T-cell (primary cell): ENCODE measurements at regions not wholly inside any gene's neighbourhood (a gene's known extent, or its start where the extent isn't known, plus 50 kb on each side); places are given as distances from the start of the nearest gene placed in this dataset.

Experiments
- ATAC-seq, 4 experiments: fragments of 200-7000 bp in 3 of 4; fragments of 150-1000 bp in 1 of 4; cut with Tn5 transposase; replicated peaks in 1 of 4; 1 replicate in 3 of 4; 2 replicates in 1 of 4; pipeline ENCODE4 v1.10.0; 2021; ENCODE audit warnings: moderate library complexity in 3 of 4, mild to moderate bottlenecking in 2 of 4, moderate number of reproducible peaks in 1 of 4
- CTCF ChIA-PET, 2 donors: fragments of 300-600 bp; sonication (Branson Sonifier 250); formaldehyde crosslinking; loops; one replicate each; lab custom pipeline; 2022; ENCODE audit warnings: antibody characterized with exemption in 2 of 2; lab: Charles Lee
- POLR2A ChIA-PET, 2 donors: fragments of 300-600 bp; sonication (Branson Sonifier 250); formaldehyde crosslinking; loops; one replicate each; lab custom pipeline; 2022; ENCODE audit warnings: antibody characterized with exemption in 2 of 2; lab: Charles Lee
- DNase-seq, 35 experiments: peaks; one replicate each; pipeline versions ENCODE4 v3.0.0 to v3.0.0-alpha.2; 2013 to 2023
- H3K27ac ChIP-seq: one replicate; pipeline ENCODE4 v1.5.1; 2013; ENCODE audit warnings: low read length
- H3K27me3 ChIP-seq, 2 experiments: replicated peaks in 1 of 2; 1 replicate in 1 of 2; 2 replicates in 1 of 2; pipeline versions ENCODE4 v1.6.1 to v1.7.0; 2013; ENCODE audit warnings: low read length in 1 of 2, mixed read lengths in 1 of 2; ENCODE audit not compliant: control insufficient read depth in 2 of 2, insufficient read depth in 2 of 2; ENCODE audit errors: extremely low read depth in 1 of 2
- H3K36me3 ChIP-seq, 2 donors: 1 replicate in 1 of 2; 2 replicates in 1 of 2; pipeline versions ENCODE4 v1.6.1 to v1.7.0; 2013; ENCODE audit warnings: low read length in 1 of 2; ENCODE audit not compliant: control insufficient read depth in 2 of 2, insufficient read depth in 1 of 2; ENCODE audit errors: extremely low read depth in 1 of 2
- H3K4me1 ChIP-seq, 2 experiments: 1 replicate in 1 of 2; 2 replicates in 1 of 2; pipeline versions ENCODE4 v1.6.1 to v1.7.0; 2013; ENCODE audit warnings: low read length in 2 of 2, mixed read lengths in 1 of 2; ENCODE audit not compliant: insufficient read depth in 2 of 2, control insufficient read depth in 1 of 2; ENCODE audit errors: extremely low read depth in 1 of 2
- H3K4me3 ChIP-seq, 2 donors: 1 replicate in 1 of 2; 2 replicates in 1 of 2; pipeline versions ENCODE4 v1.5.1 to v1.7.0; 2013; ENCODE audit warnings: mild to moderate bottlenecking in 2 of 2, low read length in 1 of 2, moderate library complexity in 1 of 2; ENCODE audit not compliant: control insufficient read depth in 1 of 2; ENCODE audit errors: extremely low read depth in 1 of 2
- H3K9me3 ChIP-seq: 2 replicates; pipeline ENCODE4 v1.7.0; 2013
- H3K27ac Mint-ChIP-seq, 2 donors: one replicate each; pipeline ENCODE4 v1.8.0; 2020 to 2021; ENCODE audit warnings: mild to moderate bottlenecking in 2 of 2, mixed read lengths in 2 of 2
- H3K27me3 Mint-ChIP-seq, 2 donors: one replicate each; pipeline ENCODE4 v1.8.0; 2021 to 2022; ENCODE audit warnings: mixed read lengths in 2 of 2
- H3K36me3 Mint-ChIP-seq: one replicate; pipeline ENCODE4 v1.8.0; 2021; ENCODE audit warnings: mixed read lengths
- H3K4me1 Mint-ChIP-seq, 3 donors: one replicate each; pipeline ENCODE4 v1.8.0; 2020 to 2022; ENCODE audit warnings: mixed read lengths in 3 of 3, mild to moderate bottlenecking in 1 of 3
- H3K4me3 Mint-ChIP-seq, 3 donors: one replicate each; pipeline ENCODE4 v1.8.0; 2020 to 2022; ENCODE audit warnings: mild to moderate bottlenecking in 3 of 3, mixed read lengths in 3 of 3, moderate library complexity in 3 of 3
- H3K9me3 Mint-ChIP-seq, 3 donors: one replicate each; pipeline ENCODE4 v1.8.0; 2020 to 2022; ENCODE audit warnings: mixed read lengths in 3 of 3
- WGBS: methylation state at CpG from one replicate; pipeline ENCODE4 v1.1.5; 2013; ENCODE audit warnings: missing lambda C conversion rate; ENCODE audit not compliant: insufficient coverage; 5-methylcytosine and 5-hydroxymethylcytosine counted together

GRCh38 chr1:201672685-201673084 lies 133.8 kb downstream of the NAV1 start:
- POLR2A ChIA-PET: no interaction called here
- DNase-seq: no peak

GRCh38 chr1:201673093-201673492 lies 134.2 kb downstream of the NAV1 start:
- 44% methylated on average over 2 of the region's 9 CpGs for WGBS
- POLR2A ChIA-PET: no interaction called here

More at GRCh38 chr1:201672685-201673084, 133.8 kb downstream of the NAV1 start:
- H3K4me3 ChIP-seq: no peak overlapping the region
- no peak overlapping the region for H3K27ac ChIP-seq
- no peak for ATAC-seq
- Mint-ChIP-seq H3K27ac (no peak overlapping the region), H3K27me3 (peaks cover 0 to 9% of the 10 kb centered on the region in 2 donors), H3K4me1 (peaks cover 2 to 6% (median 2%) of the 10 kb centered on the region in 3 donors), H3K36me3 (no peaks in the 10 kb centered on the region), H3K4me3 (no peak overlapping the region), H3K9me3 (no peaks in the 10 kb centered on the region)
- peaks cover 0 to 19% of the 10 kb centered on the region in 2 experiments for H3K27me3 ChIP-seq
- 84% methylated on average over 6 of the region's 8 CpGs for WGBS
- H3K4me1 ChIP-seq: no peaks in the 10 kb centered on the region
- CTCF ChIA-PET: no interaction called here
- no peaks in the 10 kb centered on the region for H3K36me3 ChIP-seq
- no peaks in the 10 kb centered on the region for H3K9me3 ChIP-seq

GRCh38 chr1:201673915-201674314 lies 135.0 kb downstream of the NAV1 start:
- H3K4me1 Mint-ChIP-seq: peaks cover 2 to 6% (median 2%) of the 10 kb centered on the region in 3 donors
- WGBS: 80% methylated on average over 4 of the region's 5 CpGs
- no peaks in the 10 kb centered on the region for H3K9me3 Mint-ChIP-seq
- Histone ChIP-seq H3K27ac (no peak overlapping the region), H3K27me3 (peaks cover 0 to 12% of the 10 kb centered on the region in 2 experiments), H3K4me3 (no peak overlapping the region), H3K9me3 (no peaks in the 10 kb centered on the region), H3K36me3 (no peaks in the 10 kb centered on the region), H3K4me1 (no peaks in the 10 kb centered on the region)
- ChIA-PET POLR2A (no interaction called here), CTCF (no interaction called here)
- H3K4me3 Mint-ChIP-seq: no peak overlapping the region
- H3K27ac Mint-ChIP-seq: no peak overlapping the region
- H3K27me3 Mint-ChIP-seq: peaks cover 0 to 7% of the 10 kb centered on the region in 2 donors
- H3K36me3 Mint-ChIP-seq: no peaks in the 10 kb centered on the region
- ATAC-seq (no peak), DNase-seq (no peak)

More at GRCh38 chr1:201673093-201673492, 134.2 kb downstream of the NAV1 start:
- H3K27me3 ChIP-seq: peaks cover 0 to 15% of the 10 kb centered on the region in 2 experiments
- Mint-ChIP-seq H3K36me3 (no peaks in the 10 kb centered on the region), H3K4me1 (peaks cover 2 to 6% (median 2%) of the 10 kb centered on the region in 3 donors), H3K27ac (no peak overlapping the region), H3K9me3 (no peaks in the 10 kb centered on the region), H3K27me3 (peaks cover 0 to 9% of the 10 kb centered on the region in 2 donors), H3K4me3 (no peak overlapping the region)
- no peak overlapping the region for H3K4me3 ChIP-seq
- no peaks in the 10 kb centered on the region for H3K4me1 ChIP-seq
- no peak for DNase-seq
- H3K9me3 ChIP-seq: no peaks in the 10 kb centered on the region
- no peaks in the 10 kb centered on the region for H3K36me3 ChIP-seq
- no peak for ATAC-seq
- CTCF ChIA-PET: no interaction called here
- no peak overlapping the region for H3K27ac ChIP-seq

GRCh38 chr1:201675143-201675542 lies 136.2 kb downstream of the NAV1 start:
- ChIA-PET POLR2A (no interaction called here), CTCF (no interaction called here)
- no peak overlapping the region for H3K4me3 ChIP-seq
- peaks cover 0 to 13% of the 10 kb centered on the region in 2 experiments for H3K27me3 ChIP-seq
- H3K36me3 ChIP-seq: no peaks in the 10 kb centered on the region
- peaks cover 2% of the 10 kb centered on the region for H3K36me3 Mint-ChIP-seq
- H3K4me1 Mint-ChIP-seq: peaks cover 2 to 6% (median 2%) of the 10 kb centered on the region in 3 donors
- peaks cover 2 to 3% (median 2%) of the 10 kb centered on the region in 3 donors for H3K9me3 Mint-ChIP-seq
- H3K9me3 ChIP-seq: no peaks in the 10 kb centered on the region
- H3K27ac ChIP-seq: no peak overlapping the region
- no peak for DNase-seq
- WGBS: 50% methylated on average over 2 of the region's 5 CpGs
- ATAC-seq: no peak
- no peak overlapping the region for H3K4me3 Mint-ChIP-seq
- no peaks in the 10 kb centered on the region for H3K4me1 ChIP-seq
- peaks cover 2 to 3% of the 10 kb centered on the region in 2 donors for H3K27me3 Mint-ChIP-seq
- H3K27ac Mint-ChIP-seq: no peak overlapping the region

GRCh38 chr1:201676197-201676596 lies 137.3 kb downstream of the NAV1 start:
- DNase-seq: no peak
- POLR2A ChIA-PET: no interaction called here
- Histone ChIP-seq H3K4me3 (no peak overlapping the region), H3K4me1 (no peaks in the 10 kb centered on the region), H3K27me3 (peaks cover 0 to 13% of the 10 kb centered on the region in 2 experiments), H3K36me3 (no peaks in the 10 kb centered on the region), H3K27ac (no peak overlapping the region), H3K9me3 (no peaks in the 10 kb centered on the region)
- no peak overlapping the region for H3K27ac Mint-ChIP-seq
- peaks cover 2 to 6% (median 2%) of the 10 kb centered on the region in 3 donors for H3K4me1 Mint-ChIP-seq
- peaks cover 2% of the 10 kb centered on the region for H3K36me3 Mint-ChIP-seq
- ATAC-seq: no peak
- peaks cover 3 to 6% of the 10 kb centered on the region in 2 donors for H3K27me3 Mint-ChIP-seq
- H3K9me3 Mint-ChIP-seq: peaks cover 2 to 3% (median 2%) of the 10 kb centered on the region in 3 donors
- CTCF ChIA-PET: no interaction called here
- WGBS: 20% methylated on average over 1 of the region's 4 CpGs
- H3K4me3 Mint-ChIP-seq: no peak overlapping the region

- H3K4me3 Mint-ChIP-seq: no peak overlapping the region
- H3K27ac Mint-ChIP-seq: no peak overlapping the region
- 67% methylated on average over 1 of the region's 4 CpGs for WGBS
- Histone ChIP-seq H3K27ac (no peak overlapping the region), H3K27me3 (peaks cover 0 to 13% of the 10 kb centered on the region in 2 experiments), H3K9me3 (no peaks in the 10 kb centered on the region), H3K36me3 (no peaks in the 10 kb centered on the region), H3K4me1 (no peaks in the 10 kb centered on the region), H3K4me3 (no peak overlapping the region)
- ATAC-seq (no peak), DNase-seq (no peak)
- ChIA-PET CTCF (no interaction called here), POLR2A (no interaction called here)
- peaks cover 3 to 7% of the 10 kb centered on the region in 2 donors for H3K27me3 Mint-ChIP-seq
- peaks cover 2 to 3% (median 2%) of the 10 kb centered on the region in 3 donors for H3K9me3 Mint-ChIP-seq
- peaks cover 2 to 6% (median 2%) of the 10 kb centered on the region in 3 donors for H3K4me1 Mint-ChIP-seq
- H3K36me3 Mint-ChIP-seq: peaks cover 2% of the 10 kb centered on the region
Observed at GRCh38 chr1:201676641-201677040, 137.7 kb downstream of the NAV1 start.
